Ovary (tissue), 3 donors: ENCODE measurements at regions not wholly inside any gene's neighbourhood (a gene's known extent, or its start where the extent isn't known, plus 50 kb on each side); places are given as distances from the start of the nearest gene placed in this dataset.

Experiments used
- EP300 ChIP-seq: sonication (generic); formaldehyde crosslinking; IDR thresholded peaks from one replicate; pipeline ENCODE4 v1.6.1; 2017; ENCODE audit warnings: antibody characterized with exemption
- POLR2A ChIP-seq: fragments of 450-650 bp; IDR thresholded peaks from one replicate; pipeline ENCODE4 v1.6.1; 2017; ENCODE audit warnings: antibody characterized with exemption, mild to moderate bottlenecking, moderate library complexity
- TF ChIP-seq, protein P1 (sequence below), 3 donors: fragments of 450-650 bp in 2 of 3; fragments of 200-600 bp in 1 of 3; IDR thresholded peaks; one replicate each; pipeline versions ENCODE4 v1.5.1 to v1.8.0; 2016 to 2022; ENCODE audit warnings: antibody characterized with exemption in 3 of 3, mild to moderate bottlenecking in 1 of 3
- donor health status: DM: no; HTN: no; CAD: no.

GRCh38 chr4:180947425-180947824 is 1295.8 kb upstream of the TENM3 start:
- TF ChIP-seq POLR2A (no peak), EP300 (no peak)
- TF ChIP-seq, protein P1, sequence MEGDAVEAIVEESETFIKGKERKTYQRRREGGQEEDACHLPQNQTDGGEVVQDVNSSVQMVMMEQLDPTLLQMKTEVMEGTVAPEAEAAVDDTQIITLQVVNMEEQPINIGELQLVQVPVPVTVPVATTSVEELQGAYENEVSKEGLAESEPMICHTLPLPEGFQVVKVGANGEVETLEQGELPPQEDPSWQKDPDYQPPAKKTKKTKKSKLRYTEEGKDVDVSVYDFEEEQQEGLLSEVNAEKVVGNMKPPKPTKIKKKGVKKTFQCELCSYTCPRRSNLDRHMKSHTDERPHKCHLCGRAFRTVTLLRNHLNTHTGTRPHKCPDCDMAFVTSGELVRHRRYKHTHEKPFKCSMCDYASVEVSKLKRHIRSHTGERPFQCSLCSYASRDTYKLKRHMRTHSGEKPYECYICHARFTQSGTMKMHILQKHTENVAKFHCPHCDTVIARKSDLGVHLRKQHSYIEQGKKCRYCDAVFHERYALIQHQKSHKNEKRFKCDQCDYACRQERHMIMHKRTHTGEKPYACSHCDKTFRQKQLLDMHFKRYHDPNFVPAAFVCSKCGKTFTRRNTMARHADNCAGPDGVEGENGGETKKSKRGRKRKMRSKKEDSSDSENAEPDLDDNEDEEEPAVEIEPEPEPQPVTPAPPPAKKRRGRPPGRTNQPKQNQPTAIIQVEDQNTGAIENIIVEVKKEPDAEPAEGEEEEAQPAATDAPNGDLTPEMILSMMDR (IDR thresholded peaks at IDR 0.05), result no peak
